UCSD-AML1 (cell line): ENCODE measurements at regions not wholly inside any gene's neighbourhood (a gene's known extent, or its start where the extent isn't known, plus 50 kb on each side); places are given as distances from the start of the nearest gene placed in this dataset.

Source experiments
- DNase-seq: peaks from one replicate; lab custom pipeline; 2025; ENCODE audit not compliant: unreplicated experiment; lab: John Stamatoyannopoulos, UW

GRCh38 chr2:236743039-236743920 lies 173.7 kb downstream of the ACKR3 start:
- DNase-seq = no peak

- DNase-seq = no peak
Measured at GRCh38 chr2:236743921-236744280, 174.3 kb downstream of the ACKR3 start.

- DNase-seq = no peak
Measured at GRCh38 chr2:236744281-236744705, 174.7 kb downstream of the ACKR3 start.

GRCh38 chr2:236744716-236745115 lies 175.1 kb downstream of the ACKR3 start:
- DNase-seq = no peak

- DNase-seq = no peak
Measured at GRCh38 chr2:236745420-236746210, 176.0 kb downstream of the ACKR3 start.

GRCh38 chr2:236746833-236747232 lies 177.2 kb downstream of the ACKR3 start:
- DNase-seq = no peak

GRCh38 chr2:236747426-236747825 lies 177.8 kb downstream of the ACKR3 start:
- no peak for DNase-seq

GRCh38 chr2:236747925-236748324 lies 178.3 kb downstream of the ACKR3 start:
- no peak for DNase-seq

GRCh38 chr2:236748385-236748784 lies 178.8 kb downstream of the ACKR3 start:
- no peak for DNase-seq

- no peak for DNase-seq
Measured at GRCh38 chr2:236748801-236749200, 179.2 kb downstream of the ACKR3 start.

GRCh38 chr2:236749346-236749745 lies 179.7 kb downstream of the ACKR3 start:
- no peak for DNase-seq

- no peak for DNase-seq
Measured at GRCh38 chr2:236752096-236752495, 182.5 kb downstream of the ACKR3 start.

GRCh38 chr2:236753606-236754270 lies 184.1 kb downstream of the ACKR3 start:
- no peak for DNase-seq

- no peak for DNase-seq
Measured at GRCh38 chr2:236754271-236754944, 184.8 kb downstream of the ACKR3 start.

- DNase-seq = no peak
Measured at GRCh38 chr2:236755278-236755840, 185.7 kb downstream of the ACKR3 start.

- no peak for DNase-seq
Measured at GRCh38 chr2:236758406-236758805, 188.8 kb downstream of the ACKR3 start.

- no peak for DNase-seq
Measured at GRCh38 chr2:236760246-236760645, 190.6 kb downstream of the ACKR3 start.

- no peak for DNase-seq
Measured at GRCh38 chr2:236761358-236761757, 191.7 kb downstream of the ACKR3 start.

- no peak for DNase-seq
Measured at GRCh38 chr2:236762628-236763027, 193.0 kb downstream of the ACKR3 start.

GRCh38 chr2:236763857-236764256 lies 194.2 kb downstream of the ACKR3 start:
- DNase-seq = no peak

GRCh38 chr2:236764716-236765115 lies 195.1 kb downstream of the ACKR3 start:
- no peak for DNase-seq
